ENCODE measurements at regions not wholly inside any gene's neighbourhood (a gene's known extent, or its start where the extent isn't known, plus 50 kb on each side); places are given as distances from the start of the nearest gene placed in this dataset.

- DNase-seq = no peak
- intact Hi-C loops (cut with DNase I; ENCODE audit: low total_unique reads) = no loop called here
- no peaks in the 10 kb centered on the region for H3K36me3 ChIP-seq
- TF ChIP-seq POLR2A (IDR thresholded peaks at IDR 0.05) = no peak
- TF ChIP-seq EP300 (IDR thresholded peaks at IDR 0.05) = no peak
- TF ChIP-seq CTCF (IDR thresholded peaks at IDR 0.05) = no peak
- TF ChIP-seq POLR2AphosphoS5 (IDR thresholded peaks at IDR 0.05) = no peak
- no peaks in the 10 kb centered on the region for H3K9me3 ChIP-seq
- peaks cover 0 to 41% (median 0%) of the 10 kb centered on the region in 3 donors for H3K27me3 ChIP-seq
- no peak overlapping the region for H3K27ac ChIP-seq
- no peak overlapping the region for H3K4me3 ChIP-seq
- WGBS, 5 donors = 80 to 96% (median 90%) methylated on average over 11 of the region's 11 CpGs
- peaks cover 0 to 5% (median 1%) of the 10 kb centered on the region in 4 donors for H3K4me1 ChIP-seq
Observed at GRCh38 chr5:138646671-138647070, 71.5 kb upstream of the HSPA9 start.

- H3K27ac ChIP-seq = no peak overlapping the region
- H3K4me1 ChIP-seq = peaks cover 0 to 6% (median 2%) of the 10 kb centered on the region in 4 donors
- H3K4me3 ChIP-seq = no peak overlapping the region
- no peaks in the 10 kb centered on the region for H3K36me3 ChIP-seq
- H3K27me3 ChIP-seq = peaks cover 0 to 37% (median 0%) of the 10 kb centered on the region in 3 donors
- 74 to 82% (median 79%) methylated on average over 5 of the region's 5 CpGs for WGBS, 5 donors
- no peak for DNase-seq
- TF ChIP-seq POLR2A (IDR thresholded peaks at IDR 0.05) = no peak
- no peak for TF ChIP-seq EP300 (IDR thresholded peaks at IDR 0.05)
- TF ChIP-seq CTCF (IDR thresholded peaks at IDR 0.05) = no peak
- no peak for TF ChIP-seq POLR2AphosphoS5 (IDR thresholded peaks at IDR 0.05)
- H3K9me3 ChIP-seq = no peaks in the 10 kb centered on the region
- intact Hi-C loops (cut with DNase I; ENCODE audit: low total_unique reads) = no loop called here
Observed at GRCh38 chr5:138645778-138646575, 70.8 kb upstream of the HSPA9 start.

- TF ChIP-seq CTCF (IDR thresholded peaks at IDR 0.05) (no peak), EP300 (IDR thresholded peaks at IDR 0.05) (no peak), POLR2A (IDR thresholded peaks at IDR 0.05) (no peak), POLR2AphosphoS5 (IDR thresholded peaks at IDR 0.05) (no peak)
- intact Hi-C loops (cut with DNase I; ENCODE audit: low total_unique reads) = no loop called here
- H3K4me3 ChIP-seq = no peak overlapping the region
- no peak for DNase-seq
- peaks cover 0 to 6% (median 2%) of the 10 kb centered on the region in 4 donors for H3K4me1 ChIP-seq
- peaks cover 0 to 15% (median 0%) of the 10 kb centered on the region in 3 donors for H3K27me3 ChIP-seq
- no peaks in the 10 kb centered on the region for H3K36me3 ChIP-seq
- no peak overlapping the region for H3K27ac ChIP-seq
- H3K9me3 ChIP-seq = no peaks in the 10 kb centered on the region
- WGBS, 5 donors = 72 to 82% (median 77%) methylated on average over 5 of the region's 5 CpGs
Observed at GRCh38 chr5:138643040-138643791, 68.0 kb upstream of the HSPA9 start.

GRCh38 chr5:138641547-138642298 is 66.5 kb upstream of the HSPA9 start:
- TF ChIP-seq POLR2AphosphoS5 (IDR thresholded peaks at IDR 0.05) (peak in 1 of 3 donors; percentile 22), CTCF (IDR thresholded peaks at IDR 0.05) (peak in 5 of 7 experiments; percentile 33 to 61 (median 55)), EP300 (IDR thresholded peaks at IDR 0.05) (no peak)
- Histone ChIP-seq H3K4me1 (peaks cover 0 to 6% (median 2%) of the 10 kb centered on the region in 4 donors), H3K27me3 (peaks cover 0 to 9% (median 0%) of the 10 kb centered on the region in 3 donors), H3K36me3 (no peaks in the 10 kb centered on the region), H3K4me3 (no peak overlapping the region), H3K27ac (no peak overlapping the region), H3K9me3 (no peaks in the 10 kb centered on the region)
- 42 to 54% (median 46%) methylated on average over 18 of the region's 18 CpGs for WGBS, 5 donors
- DNase-seq = peak; percentile 73 to 83
- intact Hi-C loops (cut with DNase I; ENCODE audit: low total_unique reads) = no loop called here

All from stomach (tissue), 8 donors.